ENCODE measurements at regions not wholly inside any gene's neighbourhood (a gene's known extent, or its start where the extent isn't known, plus 50 kb on each side); places are given as distances from the start of the nearest gene placed in this dataset.
"Not testable (repeated sequence)": the region's sequence is repeated elsewhere in the genome, so short reads cannot be mapped to it uniquely, and the experiment has no call there.

- TF ChIP-seq POLR2AphosphoS5 (IDR thresholded peaks at IDR 0.05; ENCODE audit: insufficient read depth, low read depth, low read length); GATA2 (IDR thresholded peaks at IDR 0.05; ENCODE audit: insufficient read depth, insufficient read length, low read depth, low read length); EZH2 (IDR thresholded peaks at IDR 0.05; ENCODE audit: borderline replicate concordance, low read depth, low read length, severe bottlenecking); POLR2A (IDR thresholded peaks at IDR 0.05; ENCODE audit: low read depth, low read length); FOS (IDR thresholded peaks at IDR 0.05; ENCODE audit: borderline replicate concordance, insufficient read depth, low read length); MAX (IDR thresholded peaks at IDR 0.05; ENCODE audit: insufficient read depth, insufficient read length); MYC (IDR thresholded peaks at IDR 0.05; ENCODE audit: low read depth, low read length); JUN (IDR thresholded peaks at IDR 0.05; ENCODE audit: borderline replicate concordance, insufficient read depth, insufficient read length, low read depth): not testable (repeated sequence)
- TF ChIP-seq, protein P1, sequence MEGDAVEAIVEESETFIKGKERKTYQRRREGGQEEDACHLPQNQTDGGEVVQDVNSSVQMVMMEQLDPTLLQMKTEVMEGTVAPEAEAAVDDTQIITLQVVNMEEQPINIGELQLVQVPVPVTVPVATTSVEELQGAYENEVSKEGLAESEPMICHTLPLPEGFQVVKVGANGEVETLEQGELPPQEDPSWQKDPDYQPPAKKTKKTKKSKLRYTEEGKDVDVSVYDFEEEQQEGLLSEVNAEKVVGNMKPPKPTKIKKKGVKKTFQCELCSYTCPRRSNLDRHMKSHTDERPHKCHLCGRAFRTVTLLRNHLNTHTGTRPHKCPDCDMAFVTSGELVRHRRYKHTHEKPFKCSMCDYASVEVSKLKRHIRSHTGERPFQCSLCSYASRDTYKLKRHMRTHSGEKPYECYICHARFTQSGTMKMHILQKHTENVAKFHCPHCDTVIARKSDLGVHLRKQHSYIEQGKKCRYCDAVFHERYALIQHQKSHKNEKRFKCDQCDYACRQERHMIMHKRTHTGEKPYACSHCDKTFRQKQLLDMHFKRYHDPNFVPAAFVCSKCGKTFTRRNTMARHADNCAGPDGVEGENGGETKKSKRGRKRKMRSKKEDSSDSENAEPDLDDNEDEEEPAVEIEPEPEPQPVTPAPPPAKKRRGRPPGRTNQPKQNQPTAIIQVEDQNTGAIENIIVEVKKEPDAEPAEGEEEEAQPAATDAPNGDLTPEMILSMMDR (IDR thresholded peaks at IDR 0.05; ENCODE audit: extremely low read depth in 1 of 2, insufficient read depth in 1 of 2, low read depth in 1 of 2, low read length in 2 of 2), result not testable (repeated sequence)
Measured at GRCh38 chr2:91517846-91518245, 2826.4 kb downstream of the RPIA start.

Data from endothelial cell of umbilical vein (primary cell).